ENCODE measurements at regions not wholly inside any gene's neighbourhood (a gene's known extent, or its start where the extent isn't known, plus 50 kb on each side); places are given as distances from the start of the nearest gene placed in this dataset.
A peak's percentile ranks its signal among the peaks of the same experiment; 100 is the strongest.
"Not testable (repeated sequence)": the region's sequence is repeated elsewhere in the genome, so short reads cannot be mapped to it uniquely, and the experiment has no call there.

DNA sequence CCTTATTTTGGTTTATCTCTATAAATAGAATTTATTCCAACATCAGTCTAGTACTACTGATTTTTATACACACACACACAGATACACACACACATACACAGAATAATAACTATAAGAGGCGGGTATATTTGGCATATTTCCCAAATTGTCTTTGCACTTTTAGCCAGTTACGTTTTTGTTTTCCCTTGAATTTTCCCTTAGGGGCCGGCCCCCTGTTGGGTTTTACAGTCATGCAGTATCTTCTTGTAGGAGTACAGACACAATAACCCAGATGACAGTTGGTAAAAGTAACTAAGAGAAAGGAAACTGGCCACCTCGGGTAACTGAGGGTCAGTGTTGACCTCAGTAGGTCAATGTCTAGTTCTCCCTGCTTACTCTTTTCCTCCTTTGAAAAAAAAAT lies 50.9 kb downstream of the DISP1 start:
- no peak for DNase-seq

DNA sequence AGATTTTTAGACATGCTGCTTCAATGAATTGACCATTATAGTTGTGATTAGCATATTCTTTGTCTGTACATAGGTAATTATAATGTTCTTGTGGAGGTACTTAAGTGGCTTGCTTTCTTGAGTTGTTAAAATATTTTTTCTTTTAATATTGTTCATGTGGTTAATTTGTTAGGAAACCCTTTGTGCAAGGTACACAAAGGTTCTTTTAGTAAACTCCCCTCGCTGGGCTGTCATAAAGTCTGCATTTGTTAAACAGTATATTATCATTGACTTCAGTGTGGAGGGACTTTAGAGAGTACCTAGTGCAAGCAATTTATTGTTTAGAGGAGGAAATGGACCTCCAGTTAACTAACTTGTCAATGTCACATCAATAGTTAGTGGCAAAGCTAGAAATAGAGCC lies 52.5 kb downstream of the DISP1 start:
- DNase-seq = no peak

DNA sequence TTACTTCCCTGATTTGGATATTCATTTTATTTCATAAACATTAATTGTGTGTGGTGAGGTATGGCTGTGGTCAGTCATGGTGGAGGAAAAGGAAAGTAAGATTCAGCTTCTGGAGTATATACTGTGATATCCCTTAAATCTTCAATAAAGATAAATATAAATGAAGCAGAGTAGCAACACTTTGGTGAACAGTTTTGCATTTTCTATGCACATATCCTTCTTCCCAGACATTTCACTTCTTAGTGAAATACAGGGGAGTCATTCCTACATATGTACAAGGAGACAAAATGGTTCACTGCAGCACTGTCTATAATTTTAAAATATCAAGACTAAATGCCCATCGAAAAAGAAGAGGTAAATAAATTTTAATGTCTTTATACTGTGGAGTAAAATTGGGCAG lies 61.3 kb downstream of the DISP1 start:
- no peak for DNase-seq

DNA sequence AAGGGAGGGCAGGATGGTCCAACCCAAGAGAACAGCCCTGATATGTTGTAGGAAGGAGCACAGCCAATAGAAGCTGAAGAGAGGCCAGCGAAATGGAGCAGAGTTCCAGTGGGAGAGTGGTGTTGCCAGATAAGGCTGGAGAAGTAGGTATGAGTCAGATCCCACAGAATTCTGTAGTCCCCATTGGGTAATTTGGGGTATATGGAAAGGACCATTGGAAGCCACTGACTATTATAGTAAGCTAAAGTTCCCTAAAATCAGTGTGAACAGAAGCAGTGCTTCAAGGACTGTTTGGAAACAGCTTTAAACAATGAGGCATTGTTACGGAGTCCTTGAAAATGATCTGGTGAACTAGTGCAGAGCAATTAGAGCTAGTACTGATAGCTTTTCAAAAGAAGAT lies 63.0 kb downstream of the DISP1 start:
- DNase-seq = no peak

DNA sequence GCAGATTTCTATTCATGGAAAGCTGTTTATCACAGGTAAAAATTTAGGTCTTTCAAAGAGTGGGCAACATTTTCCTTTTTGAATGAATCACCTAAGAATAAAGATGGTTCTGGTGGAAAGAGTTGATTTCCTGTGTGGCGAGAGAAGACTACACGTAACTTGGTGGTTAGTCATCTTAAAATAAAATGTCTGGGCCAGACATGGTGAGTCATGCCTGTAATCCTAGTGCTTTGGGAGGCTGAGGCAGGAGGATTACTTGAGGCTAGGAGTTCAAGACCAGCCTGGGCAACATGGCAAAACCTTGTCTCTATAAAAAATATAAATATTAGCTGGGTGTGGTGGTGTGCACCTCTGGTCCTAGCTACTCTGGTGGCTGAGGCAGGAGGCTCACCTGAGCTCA lies 65.7 kb downstream of the DISP1 start:
- DNase-seq = peak in 1 of 2 donors; percentile 21

DNA sequence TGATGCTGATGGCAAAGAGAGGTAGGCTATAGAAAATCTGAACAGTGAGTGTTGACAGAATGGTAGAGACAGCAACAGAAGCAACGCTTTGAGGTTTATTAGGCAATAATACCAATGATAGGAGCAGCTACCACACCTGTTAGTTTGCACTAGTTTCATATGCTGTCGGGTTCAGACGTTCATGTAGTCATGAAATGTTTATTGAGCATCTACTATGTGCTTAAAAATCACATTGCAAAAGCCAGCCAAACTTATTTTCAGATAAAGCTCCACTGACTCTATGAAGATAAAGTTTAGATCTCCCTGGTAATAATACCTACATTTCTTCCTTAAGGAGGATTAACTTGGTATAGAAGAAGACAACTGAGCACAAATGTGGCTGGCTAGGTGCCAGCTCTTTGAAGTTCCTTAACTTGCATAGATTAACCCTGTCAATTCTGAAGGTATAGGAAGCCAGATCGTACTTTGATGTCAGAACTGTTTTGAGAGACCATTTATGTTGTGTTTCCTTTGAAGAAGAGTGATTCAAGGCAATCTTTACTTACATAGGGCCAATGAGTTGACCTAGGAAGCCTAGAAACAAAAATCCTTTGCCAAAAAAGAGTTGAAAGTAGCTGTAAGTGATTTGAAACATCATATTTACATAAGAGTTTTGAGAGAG lies 71.5 kb downstream of the DISP1 start:
- DNase-seq = no peak

DNA sequence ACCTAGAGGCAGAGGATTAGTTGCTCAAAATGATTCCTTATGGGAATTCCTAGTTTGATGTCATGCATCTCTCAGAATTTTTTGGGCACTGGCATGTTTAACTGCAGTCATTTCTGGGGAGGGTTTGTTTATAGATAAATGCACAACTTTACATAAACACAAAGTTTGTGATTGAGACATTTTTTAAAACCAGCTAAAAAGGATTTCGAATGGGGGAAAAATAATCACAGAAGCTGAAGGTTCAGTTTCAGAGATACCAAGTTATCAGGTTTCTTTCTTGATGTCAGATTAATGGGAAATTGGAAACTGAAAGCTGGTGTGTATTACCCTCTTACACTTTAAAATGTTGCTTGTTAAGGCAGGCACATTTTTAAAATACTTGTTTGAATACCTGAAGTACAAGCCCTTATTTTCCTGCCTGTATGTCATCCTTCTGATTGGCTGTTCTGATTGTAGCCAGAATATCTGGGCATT lies 72.1 kb downstream of the DISP1 start:
- DNase-seq = no peak

DNA sequence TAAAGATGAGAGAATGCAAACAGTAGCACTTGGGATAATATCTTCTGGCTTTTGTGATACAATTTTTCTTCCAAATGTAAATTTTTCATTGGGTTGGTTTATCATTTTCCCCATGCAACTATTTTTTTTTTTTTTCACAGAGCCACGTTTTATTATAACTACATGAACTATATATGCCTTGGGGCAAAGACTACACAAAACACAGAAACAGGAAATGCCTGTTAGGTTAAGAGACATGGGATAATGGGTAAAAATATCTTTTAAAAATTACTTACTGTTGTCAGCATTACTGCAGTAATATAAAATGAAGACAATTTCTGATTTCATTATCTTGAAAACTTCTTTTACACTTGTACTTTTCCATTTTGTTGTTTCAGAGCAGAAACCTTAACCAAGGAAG lies 74.6 kb downstream of the DISP1 start:
- DNase-seq = no peak

DNA sequence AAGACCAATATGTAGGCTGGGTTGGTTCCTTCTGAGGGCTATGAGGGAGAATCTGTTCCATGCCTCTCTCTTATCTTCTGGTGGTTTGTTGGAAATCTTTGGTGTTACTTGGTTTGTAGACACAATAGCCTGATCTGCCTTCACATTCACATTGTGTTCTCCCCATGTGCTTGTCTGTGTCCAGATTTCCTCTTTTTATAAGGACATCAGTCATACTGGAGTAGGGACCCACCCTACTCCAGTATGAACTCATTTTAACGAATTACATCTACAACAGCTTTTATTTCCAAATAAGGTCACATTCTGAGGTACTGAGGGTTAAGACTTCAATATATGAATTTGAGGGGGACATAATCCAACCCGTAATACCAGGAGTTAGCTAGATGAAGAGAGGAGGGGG lies 75.9 kb downstream of the DISP1 start:
- DNase-seq = no peak

DNA sequence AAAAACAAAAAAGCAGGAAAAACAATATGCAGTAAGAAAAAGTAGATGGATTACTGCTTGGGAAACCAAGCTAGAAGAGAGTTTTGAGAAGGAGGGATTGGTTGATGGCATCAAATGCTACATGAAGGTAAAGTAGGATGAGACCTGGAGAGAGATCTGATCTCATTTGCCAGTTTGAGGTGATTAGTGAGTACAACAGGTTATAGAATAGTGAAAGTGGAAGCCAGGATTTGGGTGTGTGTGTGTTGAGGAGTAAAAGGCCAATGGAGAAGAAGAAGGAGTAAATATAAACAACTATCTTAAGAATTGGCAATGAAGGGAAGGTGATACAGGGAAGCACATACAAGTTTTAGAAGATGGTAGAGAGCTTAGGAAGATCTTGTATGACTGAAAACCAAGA lies 76.7 kb downstream of the DISP1 start:
- DNase-seq = no peak

DNA sequence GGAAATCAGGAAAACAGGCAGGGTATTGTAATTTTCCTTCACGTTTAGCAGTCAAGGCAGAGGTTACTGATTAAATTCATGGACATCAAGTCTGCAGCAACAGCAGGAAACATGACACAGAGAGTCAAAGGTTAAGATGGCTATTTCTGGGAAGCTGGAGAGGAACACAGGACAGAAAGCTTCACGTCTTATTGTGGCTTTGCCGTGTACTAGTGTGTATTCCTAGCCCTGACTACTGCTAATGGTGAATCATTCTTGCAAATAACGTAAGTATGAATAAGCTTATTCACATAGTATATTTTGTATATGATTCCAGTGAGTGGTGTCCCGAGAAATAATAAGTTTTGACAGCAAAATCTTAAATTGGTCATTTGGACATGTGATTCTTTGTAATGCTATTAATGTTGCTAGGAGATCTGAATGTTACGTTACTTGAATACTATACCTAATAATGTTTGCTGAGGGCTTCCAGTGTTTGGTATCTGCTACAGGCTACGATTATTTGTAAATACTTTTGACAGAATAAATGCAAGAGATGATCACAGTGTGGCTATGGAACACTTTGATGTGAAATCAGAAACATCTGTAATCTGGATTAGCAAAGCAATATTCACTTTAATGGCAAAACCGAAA lies 77.4 kb downstream of the DISP1 start:
- DNase-seq = no peak

DNA sequence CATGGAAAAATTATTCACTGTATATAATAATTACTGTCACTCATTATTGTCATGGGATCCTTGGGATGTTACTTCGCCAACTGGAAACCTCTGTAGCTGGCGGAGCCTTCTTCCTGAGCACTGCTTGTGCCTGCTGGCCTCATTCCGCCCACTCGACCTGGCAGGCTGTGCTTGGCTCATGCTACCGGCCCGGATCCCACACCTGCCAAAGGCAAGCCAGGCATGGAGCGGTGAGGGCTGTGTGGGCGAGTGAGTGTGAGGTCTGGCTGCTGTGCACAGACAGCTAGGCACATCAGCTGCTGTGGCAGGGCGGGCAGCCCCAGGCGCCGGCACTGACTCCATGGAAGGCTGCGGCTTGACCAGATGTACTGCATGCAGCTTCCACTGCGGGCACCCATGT lies 78.4 kb downstream of the DISP1 start:
- no peak for DNase-seq

DNA sequence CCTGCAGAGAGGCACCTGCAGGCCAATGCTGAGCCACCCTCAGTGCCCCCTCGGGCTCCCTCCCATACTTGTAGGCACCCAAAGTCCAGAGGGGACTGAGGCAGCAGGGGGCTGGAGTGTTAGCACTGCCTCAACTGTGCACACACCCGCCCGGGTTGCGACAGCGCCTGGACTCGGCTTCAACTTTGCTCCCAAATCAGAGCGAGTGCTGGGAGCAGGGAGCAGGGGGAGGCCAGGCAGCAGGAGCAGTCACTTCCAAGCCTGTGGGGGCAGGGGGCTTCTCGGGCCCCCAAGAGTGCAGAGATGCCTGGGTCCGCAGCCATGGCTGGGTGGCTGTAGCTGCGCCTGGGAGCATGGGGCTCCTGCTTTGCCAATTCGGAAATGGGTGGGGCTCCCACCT lies 79.5 kb downstream of the DISP1 start:
- DNase-seq = no peak

DNA sequence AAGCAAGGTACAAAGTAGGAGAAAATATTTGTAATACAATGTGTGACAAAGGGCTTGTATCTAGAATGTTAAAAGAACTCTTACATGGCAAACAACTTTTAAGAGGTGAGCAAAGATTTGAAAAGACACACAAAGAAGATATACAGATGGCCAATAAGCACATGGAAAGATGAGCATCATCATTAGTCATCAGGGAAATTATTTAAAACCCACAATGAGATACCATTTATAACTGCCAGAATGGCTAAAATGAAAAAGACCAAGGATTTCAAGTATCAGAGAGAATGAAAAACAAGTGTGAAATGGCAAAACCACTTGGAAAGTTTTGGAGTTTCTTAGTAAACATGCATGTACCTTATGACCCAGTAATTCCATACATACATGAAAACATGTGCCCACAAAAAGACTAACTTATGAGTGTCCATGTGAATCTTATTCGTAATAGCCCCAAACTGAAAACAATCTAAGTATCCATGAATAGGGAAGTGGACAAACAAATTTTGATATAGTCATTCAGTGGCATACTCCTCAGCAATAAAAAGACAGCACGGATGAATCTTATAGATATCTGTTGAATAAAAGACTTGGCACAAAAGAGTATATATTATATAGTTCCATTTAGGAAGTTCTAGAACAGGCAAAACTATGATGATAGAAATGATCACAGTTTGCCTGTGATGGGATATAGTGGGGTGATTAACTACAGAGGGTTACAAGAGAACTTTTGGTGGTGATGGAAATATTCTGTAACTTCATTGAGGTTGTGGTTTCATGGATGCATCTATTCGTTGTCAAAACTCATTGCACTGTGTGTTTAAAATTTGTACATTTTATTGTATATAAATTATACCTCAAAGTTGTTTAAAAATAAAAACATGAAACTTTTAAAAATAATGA lies 82.0 kb downstream of the DISP1 start:
- DNase-seq = no peak

DNA sequence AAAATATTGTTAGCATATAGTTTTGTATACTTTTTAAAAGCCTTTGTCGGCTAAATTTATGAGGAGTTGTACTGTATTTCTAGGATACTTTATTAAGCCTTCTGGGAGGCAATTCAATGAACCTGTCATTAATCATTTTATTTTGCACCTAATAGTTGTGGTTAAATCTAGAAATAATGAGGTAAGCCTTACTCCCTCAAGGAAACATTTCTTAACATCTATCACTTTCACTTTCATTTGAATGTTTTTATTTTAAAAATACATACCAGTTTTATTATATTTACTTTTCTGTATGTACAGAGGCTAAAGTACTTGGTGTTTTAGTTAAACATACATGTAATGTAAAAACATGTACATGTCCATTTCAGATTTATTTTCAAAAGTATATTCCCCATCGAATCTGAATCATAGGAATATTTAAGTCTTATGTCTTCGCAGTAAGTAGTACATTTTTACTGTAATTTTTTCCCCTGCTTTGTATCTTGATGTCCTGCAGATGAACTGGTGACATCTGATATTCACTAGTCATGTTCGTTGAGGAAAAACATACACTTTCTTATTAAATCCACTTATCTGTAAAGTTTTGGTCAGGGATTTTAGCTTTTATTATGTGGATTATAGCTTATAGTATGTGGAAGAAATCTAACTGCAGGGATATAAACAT lies 82.8 kb downstream of the DISP1 start:
- no peak for DNase-seq

DNA sequence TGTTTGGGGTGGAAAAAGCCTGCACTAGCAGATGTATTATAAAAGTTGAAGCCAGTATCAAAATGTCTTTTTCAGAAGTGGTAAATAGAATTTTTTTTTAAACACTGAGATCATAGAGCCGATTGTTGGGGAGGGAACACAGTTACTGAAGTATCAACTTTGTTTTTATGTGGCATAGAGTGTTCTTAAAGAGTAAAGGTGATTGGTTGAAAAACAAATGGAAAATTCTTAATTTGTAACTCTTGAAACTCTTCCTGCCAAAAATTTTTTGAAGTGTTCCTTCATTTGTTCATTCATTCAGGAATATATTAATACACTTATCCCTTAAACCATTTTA lies 83.3 kb downstream of the DISP1 start:
- no peak for DNase-seq

DNA sequence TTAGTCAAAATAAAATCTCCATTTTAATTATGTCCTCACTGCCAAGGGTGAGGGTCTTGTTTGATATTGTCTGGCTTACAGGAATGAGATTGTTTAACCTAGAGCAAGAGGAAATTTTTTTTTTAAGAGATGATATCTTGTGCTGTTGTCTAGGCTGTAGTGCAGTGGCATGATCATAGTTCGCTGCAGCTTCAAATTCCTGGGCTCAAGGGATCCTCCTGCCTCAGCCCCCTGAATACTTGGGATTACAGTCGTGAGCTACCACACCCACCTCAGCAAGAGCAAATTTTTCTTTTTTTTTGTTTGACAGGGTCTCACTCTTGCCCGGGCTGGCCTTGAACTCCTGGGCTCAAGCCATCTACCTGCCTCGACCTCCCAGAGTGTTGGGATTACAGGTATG lies 84.6 kb downstream of the DISP1 start:
- DNase-seq = no peak

DNA sequence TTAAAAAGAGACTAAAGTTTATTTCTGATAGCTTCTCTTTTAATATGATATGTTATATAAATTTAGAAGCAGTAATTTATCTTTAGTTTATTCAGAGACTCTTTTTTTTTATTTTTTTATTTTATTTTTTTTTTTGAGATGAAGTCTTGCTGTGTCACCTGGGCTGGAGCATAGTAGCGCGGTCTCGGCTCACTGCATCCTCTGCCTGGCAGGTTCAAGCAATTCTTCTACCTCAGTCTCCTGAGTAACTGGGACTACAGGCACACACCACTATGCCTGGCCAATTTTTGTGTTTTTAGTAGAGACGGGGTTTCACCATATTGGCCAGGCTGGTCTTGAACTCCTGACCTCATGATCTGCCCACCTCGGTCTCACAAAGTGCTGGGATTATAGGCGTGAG lies 89.6 kb downstream of the DISP1 start:
- DNase-seq = no peak

DNA sequence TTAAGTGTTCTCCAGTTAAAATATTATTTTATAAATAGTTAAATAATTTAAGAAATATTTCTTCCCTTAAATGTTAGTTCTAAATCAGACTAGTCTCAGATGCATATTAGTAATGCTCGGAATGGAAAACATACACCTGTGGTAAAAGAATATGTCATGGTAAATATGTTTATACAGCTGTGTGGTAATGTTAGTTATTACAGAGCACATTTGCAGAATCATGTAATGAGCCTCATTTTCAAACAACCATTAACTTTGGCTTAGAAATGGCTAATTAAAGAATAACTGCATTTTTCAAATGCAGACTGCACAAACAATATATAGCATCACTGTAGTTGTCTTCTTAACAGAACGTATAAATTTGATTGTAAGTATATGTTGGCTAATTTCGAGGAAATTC lies 90.3 kb downstream of the DISP1 start:
- no peak for DNase-seq

DNA sequence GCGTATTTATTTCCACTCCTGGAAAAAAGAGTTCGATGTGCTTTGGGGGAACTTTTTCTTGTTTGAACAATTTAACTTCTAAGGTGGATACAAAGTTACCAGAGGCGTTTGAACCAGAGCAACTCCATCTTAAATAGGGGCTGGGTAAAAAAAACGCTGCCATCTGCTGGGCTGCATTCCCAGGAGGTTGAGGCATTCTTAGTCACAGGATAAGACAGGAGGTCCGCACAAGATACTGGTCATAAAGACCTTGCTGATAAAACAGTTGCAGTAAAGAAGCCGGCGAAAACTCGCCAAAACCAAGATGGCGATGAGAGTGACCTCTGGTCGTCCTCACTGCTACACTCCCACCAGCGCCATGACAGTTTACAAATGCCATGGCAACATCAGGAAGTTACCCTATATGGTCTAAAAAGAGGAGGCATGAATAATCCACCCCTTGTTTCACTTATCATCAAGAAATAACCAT lies 91.5 kb downstream of the DISP1 start:
- DNase-seq = not testable (repeated sequence)

DNA sequence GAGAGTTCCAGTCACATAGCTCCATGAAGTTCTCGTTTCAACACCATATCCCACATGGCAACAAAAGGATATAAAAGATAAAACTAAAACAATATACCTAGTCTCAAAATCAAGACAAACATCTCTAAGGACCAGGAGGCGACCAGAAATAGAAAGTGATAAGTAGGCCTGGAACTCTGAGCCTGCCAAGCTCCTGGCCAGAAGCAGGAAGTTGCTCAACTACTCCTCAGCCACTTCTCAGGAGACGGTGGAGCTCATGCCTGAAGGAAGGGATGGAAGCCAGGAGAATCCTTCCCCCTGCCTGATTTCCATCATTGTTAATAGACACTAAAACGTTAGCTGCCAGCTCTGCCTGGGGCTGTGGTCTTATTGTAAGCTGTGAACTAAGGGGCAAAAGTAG lies 94.7 kb downstream of the DISP1 start:
- no peak for DNase-seq

DNA sequence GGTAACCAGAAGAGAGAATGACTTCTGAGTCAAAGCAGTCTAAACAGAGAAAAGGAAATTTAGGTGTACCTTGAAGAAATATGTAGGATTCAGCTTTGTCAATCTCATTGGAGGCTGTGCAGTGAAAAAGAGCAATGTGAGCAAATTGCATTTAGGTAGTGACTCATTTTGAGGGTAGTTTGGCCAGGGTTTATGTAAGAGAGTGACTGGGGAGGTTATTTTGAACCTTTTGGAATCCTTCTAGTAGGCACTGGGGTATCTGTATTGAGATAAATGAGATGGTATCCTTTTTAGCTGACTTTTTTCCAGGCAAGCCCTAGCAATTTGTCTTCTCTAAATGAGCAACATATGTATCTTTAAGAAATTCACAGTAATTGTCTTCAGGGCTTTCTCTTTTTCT lies 95.9 kb downstream of the DISP1 start:
- DNase-seq = no peak

DNA sequence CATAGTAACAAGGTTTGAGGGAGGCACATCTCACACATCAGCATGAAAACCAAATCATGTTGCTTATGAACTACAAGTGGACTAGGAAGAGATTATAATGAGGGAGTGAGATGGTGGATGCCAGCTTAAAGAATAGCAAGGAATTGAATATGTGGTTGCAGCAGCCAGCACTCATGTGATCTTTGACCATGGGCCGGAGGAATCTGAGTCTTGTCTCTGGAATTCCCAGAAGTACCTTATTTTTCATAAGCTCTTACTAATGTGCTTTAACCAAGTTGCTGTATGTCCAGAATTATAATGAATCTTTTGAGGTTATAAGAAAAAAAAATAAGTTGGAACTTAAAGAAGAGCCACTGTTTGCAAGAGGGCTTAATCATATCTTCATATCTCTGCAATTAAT lies 97.0 kb downstream of the DISP1 start:
- no peak for DNase-seq

DNA sequence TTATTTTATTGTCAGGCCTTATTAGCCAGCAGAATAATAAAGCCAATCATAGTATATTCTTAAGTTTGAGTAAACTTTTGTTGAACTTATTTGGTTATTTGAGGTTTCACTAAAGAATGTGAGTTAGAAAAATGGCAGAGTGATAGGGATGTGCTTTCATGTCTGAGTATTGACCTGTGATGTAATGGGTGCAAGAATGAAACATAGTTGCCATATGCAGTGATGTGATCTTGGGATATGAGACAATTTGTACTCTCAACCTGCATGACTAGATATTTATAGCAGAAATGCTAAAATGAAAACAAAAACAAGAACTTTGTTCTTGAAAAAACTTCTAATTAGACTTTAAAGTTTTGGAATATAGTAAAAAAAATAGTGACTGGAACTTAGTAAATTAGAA lies 97.9 kb downstream of the DISP1 start:
- no peak for DNase-seq

Data from bone marrow (tissue), 2 donors.